ENCODE measurements at regions not wholly inside any gene's neighbourhood (a gene's known extent, or its start where the extent isn't known, plus 50 kb on each side); places are given as distances from the start of the nearest gene placed in this dataset.

GRCh38 chr4:134722306-134722705 is 520.7 kb upstream of the PABPC4L start (continued):
- TF ChIP-seq ZNF462 (CRISPR knock-in tag; IDR thresholded peaks at IDR 0.05), result no peak
- no peak for TF ChIP-seq POLR2AphosphoS5 (IDR thresholded peaks at IDR 0.05; ENCODE audit: low read depth)
- no peak for TF ChIP-seq ZNF331 (CRISPR knock-in tag; IDR thresholded peaks at IDR 0.05; ENCODE audit: low read depth)
- no peak for TF ChIP-seq ETS1 (IDR thresholded peaks at IDR 0.05)

GRCh38 chr4:134720030-134720429 is 518.4 kb upstream of the PABPC4L start:
- no peak for TF ChIP-seq CREB1 (CRISPR knock-in tag; IDR thresholded peaks at IDR 0.05; ENCODE audit: low read depth)
- no peak for TF ChIP-seq JUNB (IDR thresholded peaks at IDR 0.05; ENCODE audit: unreplicated experiment)
- no peak for TF ChIP-seq CTCF (conservative IDR thresholded peaks at IDR 0.05; ENCODE audit: low read depth in 2 of 2)
- Histone ChIP-seq H3K9me2 (ENCODE audit: insufficient read depth) (no peaks in the 10 kb centered on the region), H3K4me1 (ENCODE audit: insufficient read depth) (no peaks in the 10 kb centered on the region), H3K4me2 (no peak overlapping the region), H3K4me3 (no peak overlapping the region), H3K79me2 (replicated peaks; ENCODE audit: insufficient read depth) (no peaks in the 10 kb centered on the region), H3K36me3 (ENCODE audit: insufficient read depth) (no peaks in the 10 kb centered on the region), H3K27ac (ENCODE audit: low read depth) (no peak overlapping the region), H4K20me1 (replicated peaks; ENCODE audit: insufficient read depth) (no peaks in the 10 kb centered on the region), H3K27me3 (ENCODE audit: insufficient read depth) (no peaks in the 10 kb centered on the region), H3F3A (replicated peaks; ENCODE audit: low read depth) (no peaks in the 10 kb centered on the region), H2AFZ (no peak overlapping the region)
- no peak for ATAC-seq
- no peak overlapping the region for H3K27ac Mint-ChIP-seq
- H3K27me3 Mint-ChIP-seq (ENCODE audit: insufficient read depth, low read depth, poor library complexity), result no peaks in the 10 kb centered on the region
- H3K4me1 Mint-ChIP-seq, result no peaks in the 10 kb centered on the region
- no peak for DNase-seq (ENCODE audit: low spot score)
- H3K4me3 Mint-ChIP-seq, result no peak overlapping the region
- H3K36me3 Mint-ChIP-seq (ENCODE audit: low read depth), result 0 out of 3 replicates have a peak, but pooled peaks cover 3% of the 10 kb centered on the region
- H3K9me3 Mint-ChIP-seq, result peaks cover 4% of the 10 kb centered on the region; the same call in 1 of the 3 replicates
